Mesendoderm (in vitro differentiated cells): ENCODE measurements at regions not wholly inside any gene's neighbourhood (a gene's known extent, or its start where the extent isn't known, plus 50 kb on each side); places are given as distances from the start of the nearest gene placed in this dataset.

Experiments
- DNase-seq: peaks from one replicate; pipeline ENCODE4 v3.0.0; 2013
- H2AK5ac ChIP-seq: 2 replicates; pipeline ENCODE4 v1.6.1; 2013; ENCODE audit warnings: low read length, inconsistent platforms
- H2BK120ac ChIP-seq: 2 replicates; pipeline ENCODE4 v1.6.1; 2013; ENCODE audit warnings: low read depth, mild to moderate bottlenecking, low read length, moderate library complexity, mixed read lengths
- H2BK15ac ChIP-seq: replicated peaks from 2 replicates; pipeline ENCODE4 v1.6.1; 2013; ENCODE audit warnings: low read depth, mild to moderate bottlenecking, moderate library complexity
- H2BK5ac ChIP-seq: 2 replicates; pipeline ENCODE4 v1.6.1; 2013; ENCODE audit warnings: low read length, inconsistent platforms
- H3K18ac ChIP-seq: 2 replicates; pipeline ENCODE4 v1.6.1; 2013; ENCODE audit warnings: mild to moderate bottlenecking, low read length, mixed read lengths
- H3K23ac ChIP-seq: one replicate; pipeline ENCODE4 v1.6.1; 2013; ENCODE audit warnings: low read length
- H3K27ac ChIP-seq: 2 replicates; pipeline ENCODE4 v1.5.1; 2013; ENCODE audit warnings: low read depth, mild to moderate bottlenecking, inconsistent platforms, low read length, moderate library complexity
- H3K27me3 ChIP-seq: 2 replicates; pipeline ENCODE4 v1.6.1; 2013; ENCODE audit warnings: low read length, control low read depth, mild to moderate bottlenecking, inconsistent platforms; ENCODE audit not compliant: insufficient read depth, poor library complexity
- H3K36me3 ChIP-seq: 2 replicates; pipeline ENCODE4 v1.6.1; 2013; ENCODE audit warnings: low read length, inconsistent platforms; ENCODE audit not compliant: control insufficient read depth, insufficient read depth
- H3K4ac ChIP-seq: one replicate; pipeline ENCODE4 v1.6.1; 2013; ENCODE audit warnings: low read depth, mild to moderate bottlenecking, low read length, moderate library complexity
- H3K4me1 ChIP-seq: 2 replicates; pipeline ENCODE4 v1.6.1; 2013; ENCODE audit warnings: low read depth, low read length, inconsistent platforms; ENCODE audit not compliant: control insufficient read depth
- H3K4me2 ChIP-seq: 2 replicates; pipeline ENCODE4 v1.6.1; 2013; ENCODE audit warnings: low read length
- H3K4me3 ChIP-seq: 2 replicates; pipeline ENCODE4 v1.5.1; 2013; ENCODE audit warnings: mild to moderate bottlenecking, low read length
- H3K56ac ChIP-seq: one replicate; pipeline ENCODE4 v1.6.1; 2013; ENCODE audit warnings: low read length
- H3K79me1 ChIP-seq: 2 replicates; pipeline ENCODE4 v1.6.1; 2013; ENCODE audit warnings: low read length, inconsistent platforms
- H3K79me2 ChIP-seq: 2 replicates; pipeline ENCODE4 v1.6.1; 2013; ENCODE audit warnings: mild to moderate bottlenecking, low read length; ENCODE audit not compliant: control insufficient read depth, insufficient read depth
- H3K9ac ChIP-seq: 2 replicates; pipeline ENCODE4 v1.6.1; 2013; ENCODE audit warnings: low read length, inconsistent platforms
- H4K5ac ChIP-seq: one replicate; pipeline ENCODE4 v1.6.1; 2013; ENCODE audit warnings: low read length
- H4K8ac ChIP-seq: one replicate; pipeline ENCODE4 v1.6.1; 2013; ENCODE audit warnings: low read depth, mild to moderate bottlenecking, control low read depth, low read length, moderate library complexity
- WGBS: extraction: QIAGEN DNeasy Blood & Tissue Kit; methylation state at CpG from one replicate; pipeline ENCODE4 v1.1.7; 2013; ENCODE audit warnings: low lambda C conversion rate, missing lambda C conversion rate; ENCODE audit not compliant: insufficient coverage; ENCODE audit errors: extremely low coverage; 5-methylcytosine and 5-hydroxymethylcytosine counted together

DNA sequence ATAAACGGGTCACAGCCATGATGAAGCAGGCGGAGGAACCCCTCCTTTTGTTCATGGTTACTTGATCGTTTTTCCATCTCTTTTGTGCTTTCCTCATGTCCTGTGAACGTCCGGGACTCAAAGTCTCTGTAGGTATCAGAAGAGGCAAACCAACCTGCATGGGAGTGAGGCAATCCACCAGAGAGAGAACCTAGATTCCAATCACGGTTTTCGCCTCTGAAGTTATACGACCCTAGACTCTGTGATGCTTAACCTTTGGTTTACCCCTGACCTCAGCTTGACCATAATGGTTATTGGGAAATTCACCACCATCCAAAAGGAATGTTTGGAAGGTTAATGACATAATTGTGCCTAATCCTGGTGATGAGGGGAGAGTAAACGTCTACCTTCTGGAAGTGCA lies 186.8 kb upstream of the PRICKLE1 start:
- no peak overlapping the region for H3K4me3 ChIP-seq

DNA sequence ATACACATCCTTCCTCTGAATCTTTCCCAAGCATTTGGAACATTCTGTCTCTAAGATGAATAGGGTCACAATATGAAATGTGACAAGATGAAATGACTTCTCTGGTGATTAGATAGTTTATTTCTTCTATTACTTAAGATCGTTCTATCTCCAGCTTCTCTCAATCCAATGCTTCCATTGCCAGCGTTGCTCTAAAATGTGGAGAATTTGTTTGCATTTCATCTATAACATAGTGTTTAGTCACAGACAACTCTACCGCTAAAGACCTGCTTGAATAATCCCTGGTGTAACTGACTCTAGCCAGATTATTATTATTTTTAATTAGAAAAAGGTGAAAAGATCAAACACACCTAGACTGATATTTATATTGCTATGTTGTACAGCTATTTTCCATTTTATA lies 184.7 kb upstream of the PRICKLE1 start:
- no CpG with 5 or more reads among the region's 3 CpGs for WGBS
- no peak overlapping the region for H2BK15ac ChIP-seq
- H3K4me3 ChIP-seq, result no peak overlapping the region

More for the DNA sequence above, 186.8 kb upstream of the PRICKLE1 start:
- H2BK120ac ChIP-seq, result peak overlapping the region; percentile 64
- no peak overlapping the region for H2AK5ac ChIP-seq
- H4K5ac ChIP-seq, result no peak overlapping the region
- no peak overlapping the region for H4K8ac ChIP-seq
- no peak overlapping the region for H3K4ac ChIP-seq
- H3K56ac ChIP-seq, result no peak overlapping the region
- no peak for DNase-seq
- no peak overlapping the region for H2BK5ac ChIP-seq
- H3K4me2 ChIP-seq, result no peak overlapping the region
- H3K36me3 ChIP-seq, result no peaks in the 10 kb centered on the region
- H3K9ac ChIP-seq, result no peak overlapping the region
- no peaks in the 10 kb centered on the region for H3K79me2 ChIP-seq
- H3K18ac ChIP-seq, result peak overlapping the region; percentile 30
- H2BK15ac ChIP-seq, result no peak overlapping the region
- no peak overlapping the region for H3K23ac ChIP-seq
- WGBS, result no CpG with 5 or more reads among the region's 9 CpGs
- no peak overlapping the region for H3K27ac ChIP-seq
- H3K4me1 ChIP-seq, result peaks cover 9% of the 10 kb centered on the region
- no peaks in the 10 kb centered on the region for H3K27me3 ChIP-seq
- H3K79me1 ChIP-seq, result no peaks in the 10 kb centered on the region

DNA sequence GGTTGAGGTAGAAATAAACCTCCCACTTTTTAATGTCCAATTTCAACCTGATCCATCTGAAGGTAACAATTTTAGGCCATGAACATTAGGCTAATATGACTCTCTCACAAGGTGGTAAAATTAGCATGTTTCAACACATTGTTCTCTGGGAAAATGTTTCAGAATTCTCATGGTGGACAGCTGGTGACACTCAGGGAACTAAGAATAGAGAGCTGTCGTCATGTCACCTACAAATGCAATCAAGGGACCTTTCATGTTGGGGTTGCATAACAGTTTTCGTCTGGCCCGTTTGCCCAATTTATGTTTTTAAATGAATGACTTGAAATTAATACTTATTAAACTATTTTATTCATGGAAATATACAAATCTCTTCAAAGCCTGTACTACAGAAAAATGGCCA lies 180.7 kb upstream of the PRICKLE1 start:
- Histone ChIP-seq H3K36me3 (no peaks in the 10 kb centered on the region), H3K4ac (no peak overlapping the region), H4K5ac (no peak overlapping the region), H3K4me2 (no peak overlapping the region), H2BK5ac (no peak overlapping the region), H2BK120ac (peak overlapping the region; percentile 18), H3K18ac (peak overlapping the region; percentile 32), H3K4me1 (peaks cover 6% of the 10 kb centered on the region), H3K56ac (no peak overlapping the region), H3K23ac (no peak overlapping the region), H3K79me2 (no peaks in the 10 kb centered on the region), H2AK5ac (no peak overlapping the region), H3K4me3 (no peak overlapping the region), H3K27me3 (no peaks in the 10 kb centered on the region), H4K8ac (no peak overlapping the region), H3K79me1 (no peaks in the 10 kb centered on the region), H2BK15ac (no peak overlapping the region), H3K27ac (no peak overlapping the region), H3K9ac (no peak overlapping the region)
- DNase-seq, result no peak
- no CpG with 5 or more reads among the region's 3 CpGs for WGBS

More for the DNA sequence above, 184.7 kb upstream of the PRICKLE1 start:
- no peak overlapping the region for H4K5ac ChIP-seq
- H4K8ac ChIP-seq, result no peak overlapping the region
- no peaks in the 10 kb centered on the region for H3K27me3 ChIP-seq
- no peak overlapping the region for H2AK5ac ChIP-seq
- H2BK120ac ChIP-seq, result no peak overlapping the region
- H3K4ac ChIP-seq, result no peak overlapping the region
- H3K18ac ChIP-seq, result no peak overlapping the region
- H3K4me1 ChIP-seq, result no peaks in the 10 kb centered on the region
- no peaks in the 10 kb centered on the region for H3K36me3 ChIP-seq
- H3K27ac ChIP-seq, result no peak overlapping the region
- H3K4me2 ChIP-seq, result no peak overlapping the region
- no peak for DNase-seq
- H3K9ac ChIP-seq, result no peak overlapping the region
- H3K79me2 ChIP-seq, result no peaks in the 10 kb centered on the region
- H3K23ac ChIP-seq, result no peak overlapping the region
- no peak overlapping the region for H3K56ac ChIP-seq
- H3K79me1 ChIP-seq, result no peaks in the 10 kb centered on the region
- H2BK5ac ChIP-seq, result no peak overlapping the region

DNA sequence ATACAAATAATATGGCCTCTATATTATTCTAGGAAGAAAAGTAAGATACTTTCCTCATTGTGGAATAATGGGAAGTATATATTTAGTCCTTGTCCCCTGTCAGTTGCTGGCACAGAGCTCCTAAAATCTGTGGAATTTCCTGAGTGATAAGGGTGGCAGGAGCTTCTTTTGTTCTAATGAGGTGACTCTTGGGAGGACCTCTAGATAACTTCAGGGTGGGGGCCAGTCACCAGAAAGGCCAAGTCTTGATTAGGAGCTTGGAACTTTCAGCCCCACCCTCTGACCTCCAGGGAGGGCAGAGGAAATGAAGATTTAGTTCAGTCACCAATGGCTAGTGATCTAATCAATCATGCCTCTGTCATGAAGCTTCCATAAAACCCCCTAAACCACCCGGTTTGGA lies 179.9 kb upstream of the PRICKLE1 start:
- Histone ChIP-seq H3K4ac (no peak overlapping the region), H3K79me2 (no peaks in the 10 kb centered on the region), H3K23ac (no peak overlapping the region), H4K5ac (no peak overlapping the region), H3K56ac (no peak overlapping the region), H4K8ac (peak overlapping the region; percentile 76), H2BK120ac (peak overlapping the region; percentile 18), H3K79me1 (no peaks in the 10 kb centered on the region), H3K18ac (peak overlapping the region; percentile 32), H3K9ac (no peak overlapping the region), H2BK5ac (no peak overlapping the region), H3K4me1 (peaks cover 6% of the 10 kb centered on the region), H3K27ac (no peak overlapping the region), H3K4me2 (no peak overlapping the region), H3K27me3 (no peaks in the 10 kb centered on the region), H3K4me3 (no peak overlapping the region), H2BK15ac (no peak overlapping the region), H3K36me3 (no peaks in the 10 kb centered on the region), H2AK5ac (no peak overlapping the region)
- WGBS, result no CpG with 5 or more reads among the region's 1 CpG
- DNase-seq, result peak; percentile 74

DNA sequence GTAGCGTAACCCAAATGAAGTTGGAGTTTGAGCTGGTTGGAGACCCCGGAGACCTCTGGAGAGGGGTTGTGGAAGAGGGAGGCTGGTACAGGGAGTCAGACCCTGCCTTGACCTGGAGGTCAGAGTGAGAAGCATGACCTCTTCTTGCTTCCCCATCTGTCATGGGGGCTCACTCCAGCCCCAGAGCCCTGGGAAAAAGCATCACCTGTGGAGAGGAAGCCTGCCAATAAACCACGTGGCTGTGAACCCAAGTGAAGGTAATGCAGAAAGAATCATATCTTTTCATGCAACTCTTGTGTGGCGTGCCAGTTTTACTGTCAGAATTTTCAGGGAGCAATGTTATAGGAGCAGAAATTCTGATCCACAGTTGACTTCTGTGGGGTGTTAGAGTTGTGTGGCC lies 178.5 kb upstream of the PRICKLE1 start:
- Histone ChIP-seq H3K56ac (no peak overlapping the region), H3K4me3 (no peak overlapping the region), H2BK5ac (no peak overlapping the region), H4K8ac (no peak overlapping the region), H3K18ac (peak overlapping the region; percentile 88), H3K4me2 (no peak overlapping the region), H2BK15ac (no peak overlapping the region), H3K79me2 (no peaks in the 10 kb centered on the region), H3K36me3 (no peaks in the 10 kb centered on the region), H3K27ac (no peak overlapping the region), H4K5ac (no peak overlapping the region), H3K79me1 (no peaks in the 10 kb centered on the region), H2AK5ac (no peak overlapping the region), H3K4ac (no peak overlapping the region), H3K27me3 (no peaks in the 10 kb centered on the region), H2BK120ac (no peak overlapping the region), H3K4me1 (peaks cover 6% of the 10 kb centered on the region), H3K9ac (no peak overlapping the region), H3K23ac (no peak overlapping the region)
- DNase-seq, result no peak
- no CpG with 5 or more reads among the region's 4 CpGs for WGBS

DNA sequence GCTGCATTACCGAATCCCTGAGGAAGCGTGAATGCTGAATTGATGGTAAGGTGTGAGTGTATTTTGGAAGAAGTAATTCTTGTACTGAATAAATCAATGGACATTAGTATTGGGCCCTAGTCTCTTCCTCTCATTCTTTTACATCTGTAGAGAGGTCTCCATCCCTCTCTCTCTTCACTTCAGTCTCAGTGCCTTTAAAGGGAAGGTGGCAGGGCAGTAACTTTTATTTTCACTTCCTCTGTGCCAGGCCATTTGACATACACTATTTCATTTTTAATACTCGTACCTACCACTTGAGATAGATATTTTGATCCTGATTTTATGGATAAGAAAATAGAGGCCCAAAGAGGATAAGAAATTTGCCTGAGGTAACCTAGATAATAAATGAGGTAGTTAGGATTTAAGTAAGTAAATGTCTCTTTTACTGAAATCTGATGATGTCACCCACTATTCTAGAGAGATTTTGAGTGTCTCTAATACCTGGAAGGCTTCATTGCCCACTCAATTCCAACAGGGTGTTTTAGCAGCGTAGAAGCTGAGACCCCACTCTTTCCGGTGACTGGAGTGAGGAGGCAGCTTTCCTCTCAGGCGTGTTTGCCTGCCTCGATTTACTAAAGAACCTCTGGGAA lies 177.9 kb upstream of the PRICKLE1 start:
- H3K4me2 ChIP-seq, result no peak overlapping the region
- H4K5ac ChIP-seq, result no peak overlapping the region
- H2BK15ac ChIP-seq, result no peak overlapping the region
- H3K23ac ChIP-seq, result no peak overlapping the region
- no peaks in the 10 kb centered on the region for H3K36me3 ChIP-seq
- H2BK120ac ChIP-seq, result no peak overlapping the region
- DNase-seq, result no peak
- H2AK5ac ChIP-seq, result no peak overlapping the region
- H3K4me3 ChIP-seq, result no peak overlapping the region
- H3K27me3 ChIP-seq, result no peaks in the 10 kb centered on the region
- no peak overlapping the region for H3K56ac ChIP-seq
- H3K18ac ChIP-seq, result peak overlapping the region; percentile 88
- no peak overlapping the region for H2BK5ac ChIP-seq
- H3K9ac ChIP-seq, result no peak overlapping the region
- H3K27ac ChIP-seq, result no peak overlapping the region
- no CpG with 5 or more reads among the region's 7 CpGs for WGBS
- no peaks in the 10 kb centered on the region for H3K79me2 ChIP-seq
- H4K8ac ChIP-seq, result no peak overlapping the region
- no peaks in the 10 kb centered on the region for H3K79me1 ChIP-seq
- H3K4me1 ChIP-seq, result peaks cover 6% of the 10 kb centered on the region
- no peak overlapping the region for H3K4ac ChIP-seq
